ENCODE measurements at regions not wholly inside any gene's neighbourhood (a gene's known extent, or its start where the extent isn't known, plus 50 kb on each side); places are given as distances from the start of the nearest gene placed in this dataset.

GRCh38 chr4:170256807-170257206, 167.1 kb upstream of the AADAT start:
- CTCF ChIA-PET, result interaction anchor here (0.8 kb wide), 1 partner anchor 13 kb away, joined by 3 read pairs; no protein-coding TSS in a partner anchor
- no peak overlapping the region for H3K4me3 Mint-ChIP-seq
- no peaks in the 10 kb centered on the region for H3K9me3 Mint-ChIP-seq
- POLR2A ChIA-PET, result no interaction called here
- H3K27ac Mint-ChIP-seq, result no peak overlapping the region
- DNase-seq, result no peak
- no peaks in the 10 kb centered on the region for H3K27me3 Mint-ChIP-seq
- H3K4me1 Mint-ChIP-seq, result no peaks in the 10 kb centered on the region
- H3K36me3 Mint-ChIP-seq (ENCODE audit: low read depth), result no peaks in the 10 kb centered on the region

DNA sequence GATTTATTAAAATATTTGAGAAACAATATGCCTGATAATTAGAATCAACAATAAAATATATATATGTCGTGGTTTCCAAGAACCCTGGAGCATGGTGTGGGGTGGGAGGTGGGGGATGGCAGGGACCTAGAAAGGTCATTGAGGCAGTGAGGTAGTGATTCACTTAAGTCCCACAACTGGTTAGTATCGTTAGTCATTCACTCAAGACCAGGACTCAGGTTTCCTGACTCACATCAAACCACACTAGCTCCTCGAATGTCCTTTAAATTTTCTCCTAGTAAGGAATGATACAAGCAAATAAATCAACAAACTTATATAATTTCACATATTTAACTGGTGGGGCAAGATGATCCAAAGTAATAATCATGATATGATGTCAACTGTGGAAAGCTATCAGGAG, 158.8 kb upstream of the AADAT start:
- Mint-ChIP-seq H3K4me3 (no peak overlapping the region), H3K27ac (no peak overlapping the region), H3K4me1 (no peaks in the 10 kb centered on the region), H3K9me3 (no peaks in the 10 kb centered on the region), H3K27me3 (no peaks in the 10 kb centered on the region), H3K36me3 (ENCODE audit: low read depth) (no peaks in the 10 kb centered on the region)
- ChIA-PET CTCF (no interaction called here), POLR2A (no interaction called here)
- DNase-seq, result no peak

GRCh38 chr4:170248029-170248428, 158.3 kb upstream of the AADAT start:
- ChIA-PET POLR2A (no interaction called here), CTCF (no interaction called here)
- no peak overlapping the region for H3K4me3 Mint-ChIP-seq
- H3K4me1 Mint-ChIP-seq, result no peaks in the 10 kb centered on the region
- DNase-seq, result no peak
- no peaks in the 10 kb centered on the region for H3K27me3 Mint-ChIP-seq
- H3K27ac Mint-ChIP-seq, result no peak overlapping the region
- no peaks in the 10 kb centered on the region for H3K9me3 Mint-ChIP-seq
- H3K36me3 Mint-ChIP-seq (ENCODE audit: low read depth), result no peaks in the 10 kb centered on the region

DNA sequence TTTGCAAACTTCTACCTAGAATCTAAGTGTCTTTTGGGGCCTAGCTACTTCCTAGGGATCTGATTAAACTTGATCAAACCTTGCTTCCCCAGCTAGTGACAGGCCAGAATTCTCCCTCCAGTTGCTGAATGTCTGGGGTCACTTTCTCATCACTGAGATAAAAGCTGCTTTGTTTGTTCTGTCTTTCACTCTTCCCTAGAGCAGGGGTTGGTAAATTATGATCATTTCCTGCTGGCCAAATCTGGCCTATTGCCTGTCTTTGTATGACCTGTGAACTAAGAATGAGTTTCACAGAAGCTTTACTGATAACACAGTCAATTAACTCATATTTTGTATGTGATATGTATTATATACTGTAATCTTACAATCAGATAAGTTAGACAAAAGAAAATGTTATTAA, 157.8 kb upstream of the AADAT start:
- H3K36me3 Mint-ChIP-seq (ENCODE audit: low read depth), result no peaks in the 10 kb centered on the region
- no peaks in the 10 kb centered on the region for H3K4me1 Mint-ChIP-seq
- no peaks in the 10 kb centered on the region for H3K9me3 Mint-ChIP-seq
- H3K4me3 Mint-ChIP-seq, result no peak overlapping the region
- no peak for DNase-seq
- H3K27ac Mint-ChIP-seq, result no peak overlapping the region
- POLR2A ChIA-PET, result no interaction called here
- CTCF ChIA-PET, result interaction anchor here (1.6 kb wide), 1 partner anchor 13 kb away, joined by 4 read pairs; no protein-coding TSS in a partner anchor
- no peaks in the 10 kb centered on the region for H3K27me3 Mint-ChIP-seq

- POLR2A ChIA-PET, result no interaction called here
These were observed 154.0 kb upstream of the AADAT start for GRCh38 chr4:170243662-170244288.

DNA sequence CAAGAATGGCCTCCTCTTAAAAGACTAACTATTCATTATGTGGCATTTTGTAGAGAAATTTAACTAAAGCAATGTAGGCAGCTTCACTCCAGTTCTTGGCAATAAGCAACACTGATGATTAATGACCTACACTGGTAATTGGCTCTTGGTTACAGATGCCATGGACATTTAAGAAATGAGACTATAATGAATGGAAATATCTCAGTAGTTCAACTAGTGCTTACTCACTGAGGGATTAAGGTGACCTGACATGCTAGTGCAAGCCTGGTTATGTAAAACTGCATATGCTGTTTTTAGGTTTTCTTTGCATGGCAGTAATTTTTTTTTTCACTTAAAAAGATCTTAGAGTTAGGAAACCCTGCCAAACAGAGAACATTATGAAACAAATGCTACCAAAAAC, 152.7 kb upstream of the AADAT start:
- Mint-ChIP-seq H3K4me3 (no peak overlapping the region), H3K4me1 (no peaks in the 10 kb centered on the region), H3K9me3 (no peaks in the 10 kb centered on the region), H3K36me3 (ENCODE audit: low read depth) (no peaks in the 10 kb centered on the region), H3K27ac (no peak overlapping the region), H3K27me3 (no peaks in the 10 kb centered on the region)
- ChIA-PET CTCF (no interaction called here), POLR2A (no interaction called here)
- no peak for DNase-seq

More at GRCh38 chr4:170243662-170244288, 154.0 kb upstream of the AADAT start:
- Mint-ChIP-seq H3K27me3 (no peaks in the 10 kb centered on the region), H3K36me3 (ENCODE audit: low read depth) (no peaks in the 10 kb centered on the region), H3K27ac (no peak overlapping the region), H3K9me3 (no peaks in the 10 kb centered on the region), H3K4me1 (no peaks in the 10 kb centered on the region), H3K4me3 (no peak overlapping the region)
- CTCF ChIA-PET, result no interaction called here
- no peak for DNase-seq

- DNase-seq, result no peak
- H3K36me3 Mint-ChIP-seq (ENCODE audit: low read depth), result no peaks in the 10 kb centered on the region
- H3K4me3 Mint-ChIP-seq, result no peak overlapping the region
- H3K9me3 Mint-ChIP-seq, result no peaks in the 10 kb centered on the region
- no peaks in the 10 kb centered on the region for H3K27me3 Mint-ChIP-seq
- POLR2A ChIA-PET, result no interaction called here
- H3K27ac Mint-ChIP-seq, result no peak overlapping the region
- CTCF ChIA-PET, result no interaction called here
- H3K4me1 Mint-ChIP-seq, result no peaks in the 10 kb centered on the region
These were observed 145.0 kb upstream of the AADAT start for GRCh38 chr4:170234800-170235199.

- no peak for DNase-seq
- Mint-ChIP-seq H3K9me3 (no peaks in the 10 kb centered on the region), H3K4me1 (no peaks in the 10 kb centered on the region), H3K27me3 (no peaks in the 10 kb centered on the region), H3K4me3 (no peak overlapping the region), H3K27ac (no peak overlapping the region), H3K36me3 (ENCODE audit: low read depth) (no peaks in the 10 kb centered on the region)
- ChIA-PET CTCF (no interaction called here), POLR2A (no interaction called here)
These were observed 141.6 kb upstream of the AADAT start for GRCh38 chr4:170231377-170231776.

- H3K27me3 Mint-ChIP-seq, result no peaks in the 10 kb centered on the region
- no peak for DNase-seq
- no peaks in the 10 kb centered on the region for H3K36me3 Mint-ChIP-seq (ENCODE audit: low read depth)
- H3K4me1 Mint-ChIP-seq, result no peaks in the 10 kb centered on the region
- POLR2A ChIA-PET, result no interaction called here
- H3K4me3 Mint-ChIP-seq, result no peak overlapping the region
- H3K9me3 Mint-ChIP-seq, result no peaks in the 10 kb centered on the region
- CTCF ChIA-PET, result interaction anchor here (0.7 kb wide), 1 partner anchor 32 kb away, joined by 3 read pairs; no protein-coding TSS in a partner anchor
- no peak overlapping the region for H3K27ac Mint-ChIP-seq
These were observed 140.5 kb upstream of the AADAT start for GRCh38 chr4:170230242-170230641.

DNA sequence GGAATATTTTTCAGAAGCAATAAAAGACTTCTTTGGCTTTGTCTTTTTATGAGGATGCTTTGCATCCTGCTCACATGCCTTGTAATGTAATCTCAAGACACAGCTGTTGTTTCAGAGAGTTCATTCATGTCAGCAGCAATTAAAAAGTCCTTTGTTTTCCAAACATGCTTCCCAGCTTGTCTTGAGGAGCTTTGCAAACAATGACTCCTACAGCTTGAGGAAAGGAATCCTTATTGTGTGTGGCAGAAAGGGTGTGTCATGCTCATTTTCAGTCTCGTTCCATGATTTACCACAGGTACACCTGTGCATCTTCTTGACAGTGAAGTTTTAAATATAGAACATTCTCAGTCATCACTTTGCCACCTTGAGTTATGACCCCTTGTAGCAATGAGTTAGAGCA, 139.2 kb upstream of the AADAT start:
- H3K27me3 Mint-ChIP-seq, result no peaks in the 10 kb centered on the region

GRCh38 chr4:170227928-170228327, 138.2 kb upstream of the AADAT start:
- ChIA-PET CTCF (no interaction called here), POLR2A (no interaction called here)
- no peaks in the 10 kb centered on the region for H3K27me3 Mint-ChIP-seq
- no peaks in the 10 kb centered on the region for H3K4me1 Mint-ChIP-seq
- DNase-seq, result no peak
- no peak overlapping the region for H3K4me3 Mint-ChIP-seq
- H3K9me3 Mint-ChIP-seq, result no peaks in the 10 kb centered on the region
- H3K27ac Mint-ChIP-seq, result no peak overlapping the region
- no peaks in the 10 kb centered on the region for H3K36me3 Mint-ChIP-seq (ENCODE audit: low read depth)

More for the DNA sequence above, 139.2 kb upstream of the AADAT start:
- CTCF ChIA-PET, result no interaction called here
- Mint-ChIP-seq H3K27ac (no peak overlapping the region), H3K36me3 (ENCODE audit: low read depth) (no peaks in the 10 kb centered on the region), H3K4me1 (no peaks in the 10 kb centered on the region), H3K4me3 (no peak overlapping the region), H3K9me3 (no peaks in the 10 kb centered on the region)
- POLR2A ChIA-PET, result no interaction called here
- no peak for DNase-seq

- no peak for DNase-seq
- H3K4me1 Mint-ChIP-seq, result no peaks in the 10 kb centered on the region
- H3K27ac Mint-ChIP-seq, result no peak overlapping the region
- ChIA-PET POLR2A (no interaction called here), CTCF (no interaction called here)
- no peaks in the 10 kb centered on the region for H3K36me3 Mint-ChIP-seq (ENCODE audit: low read depth)
- peaks cover 2% of the 10 kb centered on the region for H3K9me3 Mint-ChIP-seq
- H3K4me3 Mint-ChIP-seq, result no peak overlapping the region
- H3K27me3 Mint-ChIP-seq, result no peaks in the 10 kb centered on the region
These were observed 136.5 kb upstream of the AADAT start for GRCh38 chr4:170226288-170226687.

GRCh38 chr4:170214731-170215130, 125.0 kb upstream of the AADAT start:
- ChIA-PET POLR2A (no interaction called here), CTCF (no interaction called here)
- Mint-ChIP-seq H3K27me3 (no peaks in the 10 kb centered on the region), H3K27ac (no peak overlapping the region), H3K36me3 (ENCODE audit: low read depth) (no peaks in the 10 kb centered on the region), H3K4me1 (no peaks in the 10 kb centered on the region), H3K4me3 (no peak overlapping the region), H3K9me3 (peaks cover 24% of the 10 kb centered on the region)
- no peak for DNase-seq

GRCh38 chr4:170214101-170214500, 124.3 kb upstream of the AADAT start:
- DNase-seq, result no peak
- Mint-ChIP-seq H3K27ac (no peak overlapping the region), H3K9me3 (peaks cover 24% of the 10 kb centered on the region), H3K36me3 (ENCODE audit: low read depth) (no peaks in the 10 kb centered on the region), H3K27me3 (no peaks in the 10 kb centered on the region), H3K4me3 (no peak overlapping the region), H3K4me1 (no peaks in the 10 kb centered on the region)
- ChIA-PET CTCF (no interaction called here), POLR2A (no interaction called here)
